Gastrocnemius medialis (tissue), 4 donors: ENCODE measurements at regions not wholly inside any gene's neighbourhood (a gene's known extent, or its start where the extent isn't known, plus 50 kb on each side); places are given as distances from the start of the nearest gene placed in this dataset.

Experiments
- POLR2A ChIP-seq, 2 donors: fragments of 450-650 bp; IDR thresholded peaks; one replicate each; pipeline ENCODE4 v1.6.1; 2017; ENCODE audit warnings: antibody characterized with exemption in 2 of 2, mild to moderate bottlenecking in 2 of 2, moderate library complexity in 2 of 2
- TF ChIP-seq, protein P1 (sequence below), 5 experiments: fragments of 450-650 bp in 3 of 5; fragments of 200-600 bp in 2 of 5; sonication (generic) in 2 of 5; IDR thresholded peaks in 4 of 5; conservative IDR thresholded peaks in 1 of 5; 1 replicate in 4 of 5; 2 replicates in 1 of 5; pipeline ENCODE4 v1.5.1; 2016 to 2019; ENCODE audit warnings: antibody characterized with exemption in 5 of 5, mild to moderate bottlenecking in 3 of 5, moderate library complexity in 3 of 5

GRCh38 chr11:57123590-57123989 lies 58.2 kb upstream of the LRRC55 start:
- TF ChIP-seq, protein P1, sequence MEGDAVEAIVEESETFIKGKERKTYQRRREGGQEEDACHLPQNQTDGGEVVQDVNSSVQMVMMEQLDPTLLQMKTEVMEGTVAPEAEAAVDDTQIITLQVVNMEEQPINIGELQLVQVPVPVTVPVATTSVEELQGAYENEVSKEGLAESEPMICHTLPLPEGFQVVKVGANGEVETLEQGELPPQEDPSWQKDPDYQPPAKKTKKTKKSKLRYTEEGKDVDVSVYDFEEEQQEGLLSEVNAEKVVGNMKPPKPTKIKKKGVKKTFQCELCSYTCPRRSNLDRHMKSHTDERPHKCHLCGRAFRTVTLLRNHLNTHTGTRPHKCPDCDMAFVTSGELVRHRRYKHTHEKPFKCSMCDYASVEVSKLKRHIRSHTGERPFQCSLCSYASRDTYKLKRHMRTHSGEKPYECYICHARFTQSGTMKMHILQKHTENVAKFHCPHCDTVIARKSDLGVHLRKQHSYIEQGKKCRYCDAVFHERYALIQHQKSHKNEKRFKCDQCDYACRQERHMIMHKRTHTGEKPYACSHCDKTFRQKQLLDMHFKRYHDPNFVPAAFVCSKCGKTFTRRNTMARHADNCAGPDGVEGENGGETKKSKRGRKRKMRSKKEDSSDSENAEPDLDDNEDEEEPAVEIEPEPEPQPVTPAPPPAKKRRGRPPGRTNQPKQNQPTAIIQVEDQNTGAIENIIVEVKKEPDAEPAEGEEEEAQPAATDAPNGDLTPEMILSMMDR (IDR thresholded peaks at IDR 0.05 in 4 of 5, conservative IDR thresholded peaks at IDR 0.05 in 1 of 5): no peak
- no peak for TF ChIP-seq POLR2A (IDR thresholded peaks at IDR 0.05)
